HG03469 (cell line): ENCODE measurements at regions not wholly inside any gene's neighbourhood (a gene's known extent, or its start where the extent isn't known, plus 50 kb on each side); places are given as distances from the start of the nearest gene placed in this dataset.

Experiments
- ATAC-seq: cut with Tn5 transposase; IDR thresholded peaks from one replicate; pipeline ENCODE4 v1.9.1; 2021; ENCODE audit warnings: mild to moderate bottlenecking, moderate library complexity, moderate number of reproducible peaks; ENCODE audit not compliant: unreplicated experiment

DNA sequence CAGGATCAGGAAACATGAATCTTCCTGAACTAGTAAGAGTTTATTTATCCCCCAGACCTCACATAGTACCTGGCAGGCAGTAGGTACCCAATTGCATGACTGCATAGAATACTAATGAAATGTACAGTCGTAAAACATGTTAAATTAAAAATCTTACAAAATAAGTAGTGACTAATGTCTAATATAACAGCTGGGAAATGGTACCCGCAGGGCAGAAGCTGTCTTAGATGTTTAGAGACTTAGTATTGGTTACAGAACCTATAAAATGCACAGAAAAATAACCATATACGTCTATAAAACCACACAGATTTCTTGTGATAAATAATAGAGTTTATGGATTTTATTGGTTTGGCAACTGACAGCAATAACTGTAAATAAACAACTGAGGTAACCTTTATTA, 139.1 kb upstream of the GMDS start:
- ATAC-seq, result no peak

DNA sequence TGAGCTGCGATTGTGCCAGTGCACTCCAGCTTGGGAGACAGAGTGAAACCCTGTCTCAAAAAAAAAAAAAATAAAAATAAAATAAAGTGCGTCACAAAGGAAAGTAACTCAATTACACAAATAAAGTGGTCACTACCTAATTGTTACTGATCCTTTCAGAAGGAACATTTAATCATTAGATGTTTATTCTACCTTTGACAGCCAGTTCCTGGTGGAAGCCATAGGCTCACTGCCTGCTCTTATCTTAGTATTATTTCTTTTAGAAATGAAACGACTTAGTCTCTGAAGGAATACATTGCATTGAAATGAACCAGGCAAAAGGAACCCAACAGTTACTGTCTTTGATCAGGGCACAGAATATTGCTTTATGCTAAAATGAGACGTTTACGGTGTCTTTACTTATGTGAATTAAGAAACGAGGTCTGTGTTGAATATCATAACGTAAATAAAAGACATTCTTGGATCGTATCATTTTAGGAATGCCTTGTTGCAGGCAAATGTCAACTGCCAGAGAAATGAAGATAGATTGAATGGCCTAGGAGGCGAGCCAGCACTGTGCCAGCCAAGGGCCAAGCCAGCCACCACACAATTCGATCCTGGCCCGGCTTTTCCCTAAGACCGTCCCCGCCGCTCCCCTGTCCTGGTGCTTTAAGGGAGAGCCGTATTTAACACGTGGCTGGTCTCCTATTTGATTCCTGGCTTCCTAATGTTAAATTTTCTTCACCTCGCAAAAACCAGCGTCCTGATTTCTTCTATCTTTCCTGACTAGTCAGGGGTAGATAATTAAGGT, 136.7 kb upstream of the GMDS start:
- no peak for ATAC-seq

DNA sequence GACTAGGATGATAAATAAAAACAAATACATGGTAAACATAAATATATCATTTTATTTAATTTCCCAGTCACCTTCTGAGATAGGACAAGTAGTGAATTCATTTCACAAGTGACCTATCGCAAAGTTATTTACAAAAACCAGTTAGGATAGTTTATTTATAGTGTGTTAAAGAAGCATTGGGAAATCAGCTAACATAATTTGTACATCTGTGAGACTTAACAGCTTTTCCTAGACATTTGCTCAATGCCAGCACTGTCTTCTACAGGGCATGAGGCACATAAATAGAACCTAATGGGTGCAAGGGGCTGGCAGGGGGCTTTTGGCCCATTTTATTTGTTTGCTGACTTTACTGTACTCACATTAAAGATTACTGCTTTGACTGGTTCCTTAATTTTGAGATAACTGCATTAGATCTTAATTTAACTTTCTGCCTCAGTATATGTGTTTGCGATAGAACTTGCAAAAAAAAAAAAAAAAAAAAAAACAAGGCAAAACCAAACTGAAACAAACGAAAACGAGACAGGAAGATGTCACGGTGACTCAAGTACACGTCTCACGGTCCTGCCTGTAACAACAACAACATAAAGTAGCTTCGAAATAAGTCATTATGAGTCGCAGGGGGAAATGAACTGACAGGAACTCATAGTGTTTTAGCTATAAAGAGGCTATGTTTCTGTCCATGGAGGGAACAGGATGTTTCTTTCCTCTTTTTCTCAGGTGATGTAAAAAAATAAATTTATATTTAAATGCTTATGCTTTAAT, 133.7 kb upstream of the GMDS start:
- ATAC-seq, result no peak

DNA sequence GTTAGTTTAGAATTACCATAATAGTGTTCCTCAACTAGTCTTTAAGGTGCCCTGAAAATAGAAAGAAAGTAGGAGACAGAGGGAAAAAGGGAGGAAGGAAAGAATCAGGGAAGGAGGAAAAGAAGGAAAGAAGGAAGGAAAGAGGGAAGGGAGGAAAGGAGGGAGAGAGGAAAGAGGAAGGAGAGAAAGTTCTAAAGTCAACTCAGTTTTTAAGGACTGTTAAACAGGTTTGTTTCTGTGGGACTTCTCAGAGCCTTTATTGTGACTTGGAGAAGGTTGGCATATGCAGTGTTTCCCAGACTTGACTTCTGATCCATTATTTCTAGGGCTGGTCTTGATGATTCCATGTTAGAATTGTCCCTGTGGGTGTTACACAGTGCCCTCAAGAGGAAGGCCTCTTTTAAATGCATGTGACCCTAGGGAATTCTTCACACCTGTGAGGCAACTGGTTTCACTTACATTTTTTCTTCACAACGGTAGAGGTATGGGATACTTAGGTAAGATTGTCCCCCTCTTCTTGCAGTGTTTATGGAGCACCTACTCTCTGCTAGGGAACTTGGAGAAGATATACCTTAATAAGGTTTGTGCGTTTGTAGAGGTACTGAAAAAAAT, 132.7 kb upstream of the GMDS start:
- ATAC-seq, result no peak

DNA sequence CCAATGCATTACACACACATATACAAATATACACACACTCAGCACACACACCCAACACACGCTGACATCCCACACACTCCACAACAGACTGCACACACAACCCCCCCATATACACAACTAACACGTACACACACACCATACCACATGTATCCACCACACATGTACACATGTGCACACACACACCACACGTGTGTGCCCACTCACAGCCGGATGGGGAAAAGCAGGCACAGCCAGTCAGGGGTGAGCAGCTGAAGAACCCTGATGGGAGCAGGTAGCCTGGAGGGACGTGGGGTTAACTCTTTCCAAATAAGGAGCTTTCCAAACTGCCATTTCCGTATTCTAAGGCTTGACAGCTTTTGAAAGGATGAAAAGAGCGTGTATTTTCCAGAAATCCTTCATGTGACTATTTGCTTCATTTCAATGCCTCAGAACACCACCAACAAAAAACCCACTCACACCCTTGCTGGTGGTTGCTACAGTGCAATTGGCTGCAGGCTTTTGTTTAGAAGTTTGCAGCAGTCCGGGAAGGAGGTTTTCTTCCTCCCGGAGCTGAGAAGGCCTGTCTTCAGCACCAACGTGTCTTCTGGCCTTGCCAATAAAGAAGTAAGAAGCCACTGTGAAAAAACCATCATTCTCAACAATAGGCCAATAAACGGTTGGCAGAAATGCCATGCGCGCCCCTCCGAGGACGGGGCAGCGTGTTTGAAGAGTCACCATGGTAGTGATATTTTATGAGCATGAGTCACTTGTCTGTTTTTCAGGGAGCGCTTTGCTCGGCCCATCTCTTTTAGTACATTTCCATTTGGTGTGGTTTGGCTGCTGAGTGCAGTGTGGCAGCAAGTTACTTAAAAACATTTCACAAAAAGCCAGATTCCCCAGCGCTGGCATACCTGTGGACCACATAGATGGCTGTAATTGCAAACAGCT, 131.3 kb upstream of the GMDS start:
- ATAC-seq, result no peak

DNA sequence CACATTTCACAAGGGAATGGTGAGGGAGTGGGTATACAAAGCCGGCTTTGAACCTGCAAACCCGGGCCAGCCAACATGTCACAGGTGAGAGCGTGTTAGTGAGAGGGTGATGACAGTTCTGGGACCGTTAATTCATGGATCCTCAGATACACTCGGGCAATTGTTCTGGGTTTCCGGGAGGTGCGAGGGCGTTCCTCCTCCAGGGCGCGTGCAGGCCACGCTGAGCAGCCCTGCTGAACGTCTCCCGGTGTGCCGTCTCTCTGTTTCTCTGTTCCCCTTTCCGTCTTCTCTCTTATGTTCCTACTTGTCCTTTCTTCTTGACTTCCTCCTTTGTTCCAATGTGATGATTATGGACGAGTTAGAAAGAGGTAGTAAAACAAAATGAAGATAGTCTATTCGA, 130.0 kb upstream of the GMDS start:
- no peak for ATAC-seq

DNA sequence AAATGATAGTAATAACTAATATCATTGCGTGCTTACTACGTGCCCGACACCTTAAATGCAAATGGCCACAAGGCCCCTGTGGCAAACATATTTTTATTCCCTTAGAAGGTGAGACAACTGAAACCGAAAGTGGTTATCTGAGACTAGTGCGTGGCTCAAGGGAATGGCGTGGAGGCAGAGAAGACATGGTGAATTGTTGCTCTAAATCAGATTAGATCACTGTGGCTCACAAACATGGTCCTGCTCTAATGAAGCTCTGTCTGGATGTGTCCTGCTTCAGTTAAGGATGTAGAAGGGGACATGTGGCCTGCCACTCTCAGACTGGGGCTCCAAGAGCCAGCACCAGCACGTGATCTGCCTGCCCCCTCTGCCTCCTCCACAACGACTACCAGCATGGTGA, 124.2 kb upstream of the GMDS start:
- no peak for ATAC-seq

DNA sequence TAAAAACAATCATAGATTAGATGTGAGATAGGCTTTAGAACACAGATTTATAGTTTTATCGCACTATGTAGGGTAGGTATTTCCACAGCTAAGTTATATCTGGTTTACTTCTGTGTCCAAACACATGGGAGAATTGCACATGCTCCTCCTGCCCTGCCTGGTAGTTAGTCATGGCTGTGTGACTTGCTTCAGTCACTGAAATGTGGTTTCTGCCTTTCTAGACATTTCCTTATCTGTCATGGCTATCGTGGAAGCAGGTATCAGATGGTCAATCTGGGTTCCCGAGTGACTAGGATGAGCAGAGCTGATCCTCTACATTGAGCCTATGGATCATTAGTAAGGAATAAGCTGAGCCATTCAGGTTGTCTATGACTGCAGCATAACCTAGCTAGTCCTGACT, 117.8 kb upstream of the GMDS start:
- no peak for ATAC-seq

DNA sequence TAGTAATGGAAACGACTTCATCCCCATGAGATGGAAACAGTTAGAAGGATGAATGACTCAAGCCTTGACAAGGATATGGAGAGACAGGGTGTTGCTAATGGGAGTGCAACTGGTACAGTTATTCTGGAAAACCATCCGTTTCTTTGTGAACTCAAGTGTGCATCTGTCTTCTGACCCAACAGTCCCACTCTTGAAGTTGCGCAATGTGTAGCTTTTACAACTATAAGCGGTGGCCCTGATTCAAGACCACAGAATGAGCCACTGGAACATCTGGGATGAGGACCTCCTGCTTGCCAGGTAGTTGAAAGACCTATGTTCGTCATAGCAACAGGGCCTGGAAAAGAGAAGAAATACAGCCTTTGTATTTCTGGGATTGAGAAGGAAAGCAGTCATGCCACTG, 115.8 kb upstream of the GMDS start:
- ATAC-seq, result no peak

DNA sequence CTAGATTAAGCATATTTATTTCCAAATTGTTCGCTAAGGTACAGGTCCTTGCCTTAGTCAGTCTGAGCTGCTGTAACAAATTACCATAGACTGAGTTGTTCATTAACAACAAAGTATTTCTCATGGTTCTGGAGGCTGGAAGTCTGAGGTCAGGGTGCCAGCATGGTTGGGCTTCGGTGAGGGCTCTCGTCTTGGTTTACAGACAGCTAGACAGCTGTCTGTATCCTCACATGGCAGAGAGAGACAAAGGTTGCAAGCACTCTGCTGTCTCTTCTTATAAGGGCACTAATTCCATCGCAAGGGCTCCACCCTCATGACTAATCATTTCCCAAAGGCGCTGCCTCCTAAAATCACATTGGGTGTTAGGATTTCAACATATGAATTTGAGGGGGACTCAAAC, 115.3 kb upstream of the GMDS start:
- no peak for ATAC-seq

DNA sequence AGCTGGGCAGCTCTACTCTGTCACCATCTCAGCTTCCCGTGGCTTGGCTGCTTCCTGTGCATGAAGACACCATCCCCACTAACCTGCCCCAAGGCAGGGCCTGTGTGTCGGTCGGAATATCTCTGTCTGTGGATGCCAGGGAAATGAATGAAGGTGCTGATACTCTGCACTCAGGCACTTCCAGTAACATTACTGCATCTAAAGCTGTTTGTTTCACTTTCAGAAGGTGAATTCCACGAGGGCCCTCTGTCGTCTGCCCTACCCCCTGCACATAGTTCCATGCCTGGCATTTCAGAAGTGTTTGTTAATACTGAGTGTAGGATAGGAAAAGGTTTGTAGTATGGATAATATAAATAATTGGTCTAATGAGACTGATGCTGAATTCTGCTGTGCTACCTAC, 114.7 kb upstream of the GMDS start:
- ATAC-seq, result no peak

DNA sequence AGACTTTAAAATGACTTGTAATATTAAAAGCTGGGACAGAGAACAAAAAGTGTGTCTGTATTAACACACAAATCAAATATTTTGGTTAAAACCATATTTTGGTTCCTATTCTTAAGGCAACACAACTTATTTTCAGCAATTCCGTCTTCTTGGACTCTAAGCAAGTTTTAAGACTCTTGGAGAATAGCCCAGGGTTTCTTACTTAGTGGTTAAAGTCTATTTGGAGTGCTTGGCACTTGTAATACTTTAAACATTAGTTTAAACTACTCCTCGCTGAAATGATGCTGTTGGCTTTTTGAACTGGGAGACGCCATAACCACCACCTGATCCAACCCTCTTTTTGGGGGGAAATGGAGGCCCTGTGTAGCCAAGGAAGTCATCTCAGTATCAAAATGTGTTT, 109.7 kb upstream of the GMDS start:
- ATAC-seq, result no peak

DNA sequence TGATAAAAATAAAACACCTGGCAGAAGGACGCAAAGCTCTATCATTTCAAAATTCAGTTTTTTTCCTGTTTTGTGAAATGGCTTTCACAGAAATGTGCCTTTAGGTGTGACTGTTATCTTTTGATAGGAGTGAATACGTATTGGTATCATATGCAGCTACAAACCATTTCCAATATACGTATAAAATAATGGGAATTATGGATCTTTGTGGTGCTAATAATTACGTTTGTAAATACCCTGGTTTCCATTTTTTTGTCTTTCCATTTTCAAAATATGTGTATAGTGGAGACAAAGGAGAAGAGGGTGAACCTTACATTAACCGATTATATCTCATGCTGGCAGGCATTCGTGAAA, 108.7 kb upstream of the GMDS start:
- no peak for ATAC-seq

DNA sequence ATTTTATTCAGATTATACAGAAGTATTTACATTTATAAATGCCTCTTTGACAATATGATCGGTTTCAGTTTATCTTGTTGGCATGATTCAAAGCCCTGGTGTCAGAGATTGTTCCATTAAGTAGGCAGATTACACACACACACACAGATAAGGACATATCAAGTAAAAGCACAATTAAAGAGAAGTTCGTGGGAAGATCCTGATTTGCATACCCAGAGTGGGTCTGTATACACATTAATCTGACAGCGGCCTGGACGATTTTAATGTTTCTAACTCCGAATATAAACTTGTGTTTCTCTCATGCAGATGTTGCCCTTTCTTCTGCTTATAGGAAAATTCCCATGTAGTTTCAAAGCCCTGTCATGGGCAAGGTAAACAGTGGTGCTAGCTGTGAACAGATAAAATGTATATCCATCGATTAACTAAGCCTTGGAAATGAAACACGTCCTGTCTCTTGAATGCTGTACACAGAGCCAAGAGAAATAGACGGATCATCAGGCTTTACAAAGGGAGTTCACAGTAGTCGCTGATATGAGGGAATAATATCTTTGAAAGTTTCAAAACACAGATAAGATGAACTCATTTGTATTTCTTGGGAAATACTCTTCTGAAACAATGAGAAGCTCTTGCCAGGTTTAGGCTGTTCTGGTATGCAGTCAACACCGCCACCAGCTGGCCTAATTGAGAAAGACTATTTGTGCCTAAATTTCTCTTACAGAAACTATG, 108.2 kb upstream of the GMDS start:
- ATAC-seq, result no peak

DNA sequence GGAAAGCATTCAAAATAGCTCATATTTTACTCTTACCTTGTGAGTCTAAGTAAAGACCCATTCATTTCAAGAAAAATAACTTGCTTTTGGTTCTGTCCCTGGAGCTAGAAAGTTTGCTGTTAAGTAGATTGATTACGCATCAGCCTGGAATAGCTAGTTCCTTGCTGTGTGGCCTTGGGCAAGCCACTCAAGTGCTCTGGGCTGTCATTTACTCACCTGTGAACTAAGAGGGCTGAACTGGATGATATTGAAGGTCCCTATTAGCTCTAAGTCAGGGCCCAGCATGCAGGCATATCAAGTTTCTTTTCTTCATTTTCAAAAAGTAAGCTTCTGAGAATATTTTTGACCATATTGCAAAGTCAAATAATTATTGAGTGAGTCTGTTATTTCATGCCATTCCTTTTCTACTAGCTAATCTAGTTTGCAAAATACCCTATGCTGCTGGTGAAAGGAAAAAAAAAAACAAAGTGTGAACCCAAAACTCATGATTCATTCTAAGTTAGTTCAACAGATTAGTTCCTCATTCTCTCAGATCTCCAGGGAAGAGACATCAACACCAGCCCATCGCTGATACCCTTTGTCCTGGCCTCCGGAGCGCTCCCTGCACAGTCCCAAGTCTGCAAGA, 106.5 kb upstream of the GMDS start:
- no peak for ATAC-seq

DNA sequence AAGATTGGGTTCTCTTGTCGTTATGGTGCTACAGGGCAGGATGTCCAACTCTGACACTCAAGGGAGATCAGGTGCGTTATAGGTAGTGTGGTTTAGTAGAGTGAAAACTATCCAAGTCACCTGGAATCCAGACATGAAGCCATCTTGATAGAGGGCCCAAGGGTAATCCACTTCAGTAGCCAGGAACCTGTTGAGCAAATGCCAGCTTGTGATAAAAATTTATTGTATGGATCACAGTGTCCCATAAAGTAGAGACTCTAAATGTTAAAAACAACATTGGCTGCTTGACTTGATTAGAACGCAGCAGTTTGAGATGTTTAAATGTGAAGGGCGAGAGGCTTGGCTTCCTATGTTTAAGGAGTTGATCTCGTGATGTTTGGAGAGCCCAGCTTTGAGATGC, 105.7 kb upstream of the GMDS start:
- no peak for ATAC-seq

DNA sequence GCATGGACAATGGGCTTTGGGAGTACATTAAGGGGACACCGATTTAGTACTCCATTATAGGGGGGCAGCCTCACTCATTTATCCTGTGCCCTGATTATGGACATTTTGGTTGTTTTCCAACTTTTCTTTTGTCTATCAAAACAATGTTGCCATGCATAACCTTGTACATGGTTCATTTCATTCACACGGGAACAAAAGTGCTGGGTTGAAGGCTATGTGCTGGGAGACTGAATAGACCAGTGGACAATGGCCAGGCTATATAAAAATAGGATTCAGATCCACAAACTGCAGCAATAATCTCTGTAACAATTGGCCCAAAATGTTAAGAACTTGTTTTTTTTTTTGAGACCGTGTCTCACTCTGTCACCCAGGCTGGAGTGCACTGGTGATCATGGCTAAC, 100.7 kb upstream of the GMDS start:
- no peak for ATAC-seq

DNA sequence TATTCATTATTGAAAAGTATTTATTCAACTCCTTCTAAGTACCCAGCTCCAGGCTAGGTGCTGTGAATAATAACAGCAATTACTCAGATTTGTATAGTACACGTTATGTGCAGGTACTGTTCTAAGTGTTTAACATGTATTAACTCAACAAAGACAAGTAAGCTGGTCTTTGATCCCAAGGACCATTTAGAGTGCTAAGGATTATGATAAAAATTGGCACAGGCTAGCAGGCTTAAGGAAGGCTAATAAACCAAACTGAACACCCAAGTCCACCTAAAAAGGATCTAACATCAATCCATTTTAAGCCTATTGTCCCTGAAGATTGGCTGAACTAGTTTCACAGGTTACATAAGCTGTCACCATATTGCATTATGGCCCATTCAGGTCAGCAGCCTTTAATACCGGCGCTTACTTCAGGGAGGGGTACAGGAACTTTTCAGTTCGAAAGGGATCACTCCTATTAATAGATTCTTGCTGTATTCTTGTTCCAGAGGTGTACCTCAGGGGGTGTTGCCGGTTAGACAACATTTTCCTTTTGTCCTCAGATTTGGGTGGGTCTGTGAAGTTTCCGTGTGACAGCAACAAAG, 99.0 kb upstream of the GMDS start:
- ATAC-seq, result no peak

DNA sequence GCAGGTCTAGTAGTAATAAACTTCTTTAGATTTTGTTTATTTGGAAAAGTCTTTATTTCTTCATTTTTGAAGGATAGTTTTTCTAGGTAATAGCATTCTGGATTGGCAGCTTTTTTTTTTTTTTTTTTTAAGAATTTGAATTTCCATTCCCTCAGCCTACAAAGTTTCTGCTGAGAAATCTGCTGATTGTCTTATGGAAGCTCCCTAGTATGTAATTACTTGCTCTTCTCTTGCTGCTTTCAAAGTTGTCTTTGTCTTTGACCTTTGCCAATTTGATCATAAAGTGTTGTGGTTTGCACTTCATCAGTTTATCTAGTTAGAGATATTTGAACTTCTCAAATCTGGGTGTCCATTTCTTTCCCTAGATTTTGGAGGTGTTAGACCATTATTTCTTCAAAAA, 82.2 kb upstream of the GMDS start:
- no peak for ATAC-seq
